ENCODE measurements at regions not wholly inside any gene's neighbourhood (a gene's known extent, or its start where the extent isn't known, plus 50 kb on each side); places are given as distances from the start of the nearest gene placed in this dataset.

GRCh38 chr3:24845524-24846155 lies 351.0 kb upstream of the THRB start:
- no peak overlapping the region for H3K9ac ChIP-seq
- H3K4me3 ChIP-seq (IDR thresholded peaks at IDR 0.05; ENCODE audit: insufficient read depth, low read depth, low read length): no peak overlapping the region
- no peak for TF ChIP-seq CTCF (conservative IDR thresholded peaks at IDR 0.05; ENCODE audit: low read depth, low read length)
- no peak overlapping the region for H3K27ac ChIP-seq
- H3K4me1 ChIP-seq (ENCODE audit: low read depth, poor library complexity, severe bottlenecking): no peaks in the 10 kb centered on the region
- H3K36me3 ChIP-seq (ENCODE audit: insufficient read depth): no peaks in the 10 kb centered on the region
- H2AFZ ChIP-seq (ENCODE audit: low read depth): no peak overlapping the region
- H3K27me3 ChIP-seq (ENCODE audit: insufficient read depth, low read depth): no peaks in the 10 kb centered on the region
- H4K20me1 ChIP-seq (ENCODE audit: insufficient read depth): no peaks in the 10 kb centered on the region
- H3K79me2 ChIP-seq (ENCODE audit: insufficient read depth, low read depth): no peaks in the 10 kb centered on the region
- H3K4me2 ChIP-seq: no peak overlapping the region

- Histone ChIP-seq H2AFZ (ENCODE audit: low read depth) (no peak overlapping the region), H3K79me2 (ENCODE audit: insufficient read depth, low read depth) (no peaks in the 10 kb centered on the region), H3K4me2 (no peak overlapping the region), H3K36me3 (ENCODE audit: insufficient read depth) (no peaks in the 10 kb centered on the region), H3K4me1 (ENCODE audit: low read depth, poor library complexity, severe bottlenecking) (no peaks in the 10 kb centered on the region), H3K4me3 (IDR thresholded peaks at IDR 0.05; ENCODE audit: insufficient read depth, low read depth, low read length) (no peak overlapping the region), H3K27me3 (ENCODE audit: insufficient read depth, low read depth) (no peaks in the 10 kb centered on the region), H4K20me1 (ENCODE audit: insufficient read depth) (no peaks in the 10 kb centered on the region), H3K9ac (no peak overlapping the region), H3K27ac (no peak overlapping the region)
- no peak for TF ChIP-seq CTCF (conservative IDR thresholded peaks at IDR 0.05; ENCODE audit: low read depth, low read length)
Measured at GRCh38 chr3:24846286-24846860, 351.7 kb upstream of the THRB start.

- no peak for TF ChIP-seq CTCF (conservative IDR thresholded peaks at IDR 0.05; ENCODE audit: low read depth, low read length)
- Histone ChIP-seq H3K4me2 (no peak overlapping the region), H3K4me1 (ENCODE audit: low read depth, poor library complexity, severe bottlenecking) (no peaks in the 10 kb centered on the region), H3K9ac (no peak overlapping the region), H3K27ac (no peak overlapping the region), H3K79me2 (ENCODE audit: insufficient read depth, low read depth) (no peaks in the 10 kb centered on the region), H3K27me3 (ENCODE audit: insufficient read depth, low read depth) (no peaks in the 10 kb centered on the region), H2AFZ (ENCODE audit: low read depth) (no peak overlapping the region), H3K36me3 (ENCODE audit: insufficient read depth) (no peaks in the 10 kb centered on the region), H4K20me1 (ENCODE audit: insufficient read depth) (no peaks in the 10 kb centered on the region), H3K4me3 (IDR thresholded peaks at IDR 0.05; ENCODE audit: insufficient read depth, low read depth, low read length) (no peak overlapping the region)
Measured at GRCh38 chr3:24850245-24850644, 355.6 kb upstream of the THRB start.

- Histone ChIP-seq H3K4me1 (ENCODE audit: low read depth, poor library complexity, severe bottlenecking) (no peaks in the 10 kb centered on the region), H3K27ac (no peak overlapping the region), H3K27me3 (ENCODE audit: insufficient read depth, low read depth) (no peaks in the 10 kb centered on the region), H3K9ac (no peak overlapping the region), H2AFZ (ENCODE audit: low read depth) (no peak overlapping the region), H3K4me2 (no peak overlapping the region), H4K20me1 (ENCODE audit: insufficient read depth) (no peaks in the 10 kb centered on the region), H3K4me3 (IDR thresholded peaks at IDR 0.05; ENCODE audit: insufficient read depth, low read depth, low read length) (no peak overlapping the region), H3K79me2 (ENCODE audit: insufficient read depth, low read depth) (no peaks in the 10 kb centered on the region), H3K36me3 (ENCODE audit: insufficient read depth) (no peaks in the 10 kb centered on the region)
- TF ChIP-seq CTCF (conservative IDR thresholded peaks at IDR 0.05; ENCODE audit: low read depth, low read length): no peak
Measured at GRCh38 chr3:24853685-24854490, 359.2 kb upstream of the THRB start.

Measured in KMS-11 (cell line).